ENCODE measurements at regions not wholly inside any gene's neighbourhood (a gene's known extent, or its start where the extent isn't known, plus 50 kb on each side); places are given as distances from the start of the nearest gene placed in this dataset.
A peak's percentile ranks its signal among the peaks of the same experiment; 100 is the strongest.

GRCh38 chr15:72835294-72835890, 51.8 kb upstream of the ADPGK start:
- TF ChIP-seq CTCF (IDR thresholded peaks at IDR 0.05; ENCODE audit: low read depth, low read length, missing input control), result peak; percentile 22
- TF ChIP-seq RAD21 (IDR thresholded peaks at IDR 0.05), result peak; percentile 43 to 56
- TF ChIP-seq HNF4A (conservative IDR thresholded peaks at IDR 0.05), result no peak

GRCh38 chr15:72833561-72833960, 50.0 kb upstream of the ADPGK start:
- whole genome bisulfite sequencing, result 47% methylated on average over 2 of the region's 2 CpGs
- Histone ChIP-seq H3K9me3 (ENCODE audit: control insufficient read depth in 4 of 4, low read length in 3 of 4) (no peaks in the 10 kb centered on the region), H3K4me1 (ENCODE audit: control insufficient read depth in 4 of 4, insufficient read depth in 4 of 4, low read length in 3 of 4) (no peaks in the 10 kb centered on the region), H3K4me3 (ENCODE audit: low read depth in 1 of 3, low read length in 3 of 3) (no peak overlapping the region), H3K27ac (ENCODE audit: low read depth in 1 of 2, low read length in 2 of 2) (no peak overlapping the region), H3K36me3 (ENCODE audit: control insufficient read depth in 4 of 4, insufficient read depth in 3 of 4, low read depth in 1 of 4, low read length in 3 of 4) (no peaks in the 10 kb centered on the region), H3K9ac (ENCODE audit: low read depth in 1 of 2, low read length in 2 of 2) (no peak overlapping the region), H3K27me3 (ENCODE audit: control insufficient read depth in 4 of 4, insufficient read depth in 4 of 4, low read length in 3 of 4) (peaks cover 0 to 3% (median 0%) of the 10 kb centered on the region in 4 donors)
- TF ChIP-seq FOXA2 (IDR thresholded peaks at IDR 0.05) (no peak), HNF4G (IDR thresholded peaks at IDR 0.05) (no peak), RXRA (IDR thresholded peaks at IDR 0.05) (no peak), CTCF (IDR thresholded peaks at IDR 0.05; ENCODE audit: low read depth, low read length, missing input control) (no peak), HNF4A (conservative IDR thresholded peaks at IDR 0.05) (no peak), RAD21 (IDR thresholded peaks at IDR 0.05) (no peak), ZBTB33 (IDR thresholded peaks at IDR 0.05) (no peak), MAX (IDR thresholded peaks at IDR 0.05) (no peak), SP1 (IDR thresholded peaks at IDR 0.05) (no peak), YY1 (IDR thresholded peaks at IDR 0.05) (no peak), JUND (IDR thresholded peaks at IDR 0.05) (no peak), TAF1 (conservative IDR thresholded peaks at IDR 0.05) (no peak), NR2F2 (IDR thresholded peaks at IDR 0.05) (no peak), ATF3 (IDR thresholded peaks at IDR 0.05) (no peak), FOXA1 (IDR thresholded peaks at IDR 0.05) (no peak), GABPA (IDR thresholded peaks at IDR 0.05 in 1 of 2, conservative IDR thresholded peaks at IDR 0.05 in 1 of 2) (no peak)
- DNase-seq (ENCODE audit: low spot score), result no peak

More at GRCh38 chr15:72835294-72835890, 51.8 kb upstream of the ADPGK start:
- H3K27ac ChIP-seq (ENCODE audit: low read depth in 1 of 2, low read length in 2 of 2), result no peak overlapping the region
- no peaks in the 10 kb centered on the region for H3K4me1 ChIP-seq (ENCODE audit: control insufficient read depth in 4 of 4, insufficient read depth in 4 of 4, low read length in 3 of 4)
- no peaks in the 10 kb centered on the region for H3K36me3 ChIP-seq (ENCODE audit: control insufficient read depth in 4 of 4, insufficient read depth in 3 of 4, low read depth in 1 of 4, low read length in 3 of 4)
- H3K9ac ChIP-seq (ENCODE audit: low read depth in 1 of 2, low read length in 2 of 2), result no peak overlapping the region
- no peak for DNase-seq (ENCODE audit: low spot score)
- no peaks in the 10 kb centered on the region for H3K9me3 ChIP-seq (ENCODE audit: control insufficient read depth in 4 of 4, low read length in 3 of 4)
- peaks cover 0 to 3% (median 0%) of the 10 kb centered on the region in 4 donors for H3K27me3 ChIP-seq (ENCODE audit: control insufficient read depth in 4 of 4, insufficient read depth in 4 of 4, low read length in 3 of 4)
- H3K4me3 ChIP-seq (ENCODE audit: low read depth in 1 of 3, low read length in 3 of 3), result no peak overlapping the region
